ENCODE measurements at regions not wholly inside any gene's neighbourhood (a gene's known extent, or its start where the extent isn't known, plus 50 kb on each side); places are given as distances from the start of the nearest gene placed in this dataset.

DNA sequence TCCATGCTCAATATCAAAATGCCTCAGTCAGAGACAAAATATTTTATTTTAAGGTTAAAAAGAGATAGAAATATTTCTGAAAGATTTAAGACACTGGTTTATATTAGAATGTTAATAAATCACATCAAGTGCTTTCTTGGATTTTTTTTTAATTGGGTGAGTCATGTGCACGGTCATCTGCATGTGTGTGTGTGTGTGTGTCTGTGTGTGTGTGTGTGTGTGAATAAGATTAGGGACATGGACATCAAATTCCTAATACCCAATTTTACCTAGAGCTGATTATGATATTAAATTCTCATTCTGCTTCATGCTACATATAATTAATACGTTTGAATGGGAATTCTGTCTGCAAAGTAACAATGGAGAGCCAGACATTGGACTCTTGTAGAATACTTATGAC, 122.9 kb downstream of the BASP1 start:
- no peak for TF ChIP-seq MXI1 (IDR thresholded peaks at IDR 0.05; ENCODE audit: low read depth, low read length)
- no peak for TF ChIP-seq EP300 (IDR thresholded peaks at IDR 0.05; ENCODE audit: low read length)
- no peak for TF ChIP-seq NCOA1 (IDR thresholded peaks at IDR 0.05; ENCODE audit: low read depth)
- no peak for TF ChIP-seq POLR2A (conservative IDR thresholded peaks at IDR 0.05)
- no peak for TF ChIP-seq MEF2A (IDR thresholded peaks at IDR 0.05; ENCODE audit: control insufficient read depth, low read depth, low read length)
- TF ChIP-seq NR2C2 (CRISPR knock-in tag; IDR thresholded peaks at IDR 0.05), result no peak
- no peak for TF ChIP-seq NR2C2 (tag; IDR thresholded peaks at IDR 0.05)
- no peak for TF ChIP-seq RBBP5 (IDR thresholded peaks at IDR 0.05; ENCODE audit: borderline replicate concordance, insufficient read depth, low read length, poor library complexity, severe bottlenecking)
- TF ChIP-seq, protein P1, sequence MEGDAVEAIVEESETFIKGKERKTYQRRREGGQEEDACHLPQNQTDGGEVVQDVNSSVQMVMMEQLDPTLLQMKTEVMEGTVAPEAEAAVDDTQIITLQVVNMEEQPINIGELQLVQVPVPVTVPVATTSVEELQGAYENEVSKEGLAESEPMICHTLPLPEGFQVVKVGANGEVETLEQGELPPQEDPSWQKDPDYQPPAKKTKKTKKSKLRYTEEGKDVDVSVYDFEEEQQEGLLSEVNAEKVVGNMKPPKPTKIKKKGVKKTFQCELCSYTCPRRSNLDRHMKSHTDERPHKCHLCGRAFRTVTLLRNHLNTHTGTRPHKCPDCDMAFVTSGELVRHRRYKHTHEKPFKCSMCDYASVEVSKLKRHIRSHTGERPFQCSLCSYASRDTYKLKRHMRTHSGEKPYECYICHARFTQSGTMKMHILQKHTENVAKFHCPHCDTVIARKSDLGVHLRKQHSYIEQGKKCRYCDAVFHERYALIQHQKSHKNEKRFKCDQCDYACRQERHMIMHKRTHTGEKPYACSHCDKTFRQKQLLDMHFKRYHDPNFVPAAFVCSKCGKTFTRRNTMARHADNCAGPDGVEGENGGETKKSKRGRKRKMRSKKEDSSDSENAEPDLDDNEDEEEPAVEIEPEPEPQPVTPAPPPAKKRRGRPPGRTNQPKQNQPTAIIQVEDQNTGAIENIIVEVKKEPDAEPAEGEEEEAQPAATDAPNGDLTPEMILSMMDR (IDR thresholded peaks at IDR 0.05 in 2 of 3, conservative IDR thresholded peaks at IDR 0.05 in 1 of 3; ENCODE audit: insufficient read depth in 2 of 3, low read depth in 1 of 3, low read length in 3 of 3), result no peak
- no peak for TF ChIP-seq SP1 (CRISPR knock-in tag; IDR thresholded peaks at IDR 0.05)
- no peak for TF ChIP-seq ZNF561 (CRISPR knock-in tag; conservative IDR thresholded peaks at IDR 0.05)

Measured in K562 (cell line).